ENCODE measurements at regions not wholly inside any gene's neighbourhood (a gene's known extent, or its start where the extent isn't known, plus 50 kb on each side); places are given as distances from the start of the nearest gene placed in this dataset.

- TF ChIP-seq REST (IDR thresholded peaks at IDR 0.05; ENCODE audit: insufficient replicate concordance, low read depth) (no peak), CTCF (IDR thresholded peaks at IDR 0.05; ENCODE audit: insufficient read depth, low read length) (no peak), POLR2AphosphoS5 (IDR thresholded peaks at IDR 0.05; ENCODE audit: low read depth) (no peak), GABPA (IDR thresholded peaks at IDR 0.05; ENCODE audit: low read depth) (no peak), SPI1 (IDR thresholded peaks at IDR 0.05; ENCODE audit: borderline replicate concordance, low read depth) (no peak)
These were observed 1067.7 kb upstream of the SPRY2 start for GRCh38 chr13:81408647-81409046.

All from HL-60 (cell line).